HG02678 (cell line): ENCODE measurements at regions not wholly inside any gene's neighbourhood (a gene's known extent, or its start where the extent isn't known, plus 50 kb on each side); places are given as distances from the start of the nearest gene placed in this dataset.
"Not testable (repeated sequence)": the region's sequence is repeated elsewhere in the genome, so short reads cannot be mapped to it uniquely, and the experiment has no call there.

Experiments used
- ATAC-seq: cut with Tn5 transposase; IDR thresholded peaks from one replicate; pipeline ENCODE4 v1.9.1; 2021; ENCODE audit warnings: mild to moderate bottlenecking, moderate library complexity; ENCODE audit not compliant: unreplicated experiment

- no peak for ATAC-seq
Observed at GRCh38 chr6:17013701-17014100, 88.1 kb upstream of the STMND1 start.

GRCh38 chr6:17012421-17013225 is 89.2 kb upstream of the STMND1 start:
- no peak for ATAC-seq

GRCh38 chr6:17011985-17012384 is 89.9 kb upstream of the STMND1 start:
- ATAC-seq: no peak

GRCh38 chr6:17007749-17008148 is 94.1 kb upstream of the STMND1 start:
- ATAC-seq: no peak

GRCh38 chr6:17006543-17006942 is 95.3 kb upstream of the STMND1 start:
- ATAC-seq: no peak

- ATAC-seq: no peak
Observed at GRCh38 chr6:17004269-17004668, 97.6 kb upstream of the STMND1 start.

GRCh38 chr6:17002123-17002522 is 99.7 kb upstream of the STMND1 start:
- ATAC-seq: no peak

- no peak for ATAC-seq
Observed at GRCh38 chr6:17001188-17001587, 100.7 kb upstream of the STMND1 start.

- ATAC-seq: no peak
Observed at GRCh38 chr6:16999491-17000436, 102.1 kb upstream of the STMND1 start.

- ATAC-seq: no peak
Observed at GRCh38 chr6:16998461-16998860, 103.4 kb upstream of the STMND1 start.

- no peak for ATAC-seq
Observed at GRCh38 chr6:16995511-16996250, 106.2 kb upstream of the STMND1 start.

GRCh38 chr6:16993396-16993795 is 108.5 kb upstream of the STMND1 start:
- ATAC-seq: no peak

- no peak for ATAC-seq
Observed at GRCh38 chr6:16991981-16992629, 109.7 kb upstream of the STMND1 start.

GRCh38 chr6:16989976-16990375 is 111.9 kb upstream of the STMND1 start:
- ATAC-seq: not testable (repeated sequence)

GRCh38 chr6:16989382-16989781 is 112.5 kb upstream of the STMND1 start:
- no peak for ATAC-seq

GRCh38 chr6:16987996-16988395 is 113.9 kb upstream of the STMND1 start:
- ATAC-seq: no peak

GRCh38 chr6:16985513-16986284 is 116.2 kb upstream of the STMND1 start:
- ATAC-seq: no peak

GRCh38 chr6:16982807-16983206 is 119.0 kb upstream of the STMND1 start:
- no peak for ATAC-seq

- no peak for ATAC-seq
Observed at GRCh38 chr6:16979677-16980370, 122.0 kb upstream of the STMND1 start.
